ENCODE measurements at regions not wholly inside any gene's neighbourhood (a gene's known extent, or its start where the extent isn't known, plus 50 kb on each side); places are given as distances from the start of the nearest gene placed in this dataset.
"Not testable (repeated sequence)": the region's sequence is repeated elsewhere in the genome, so short reads cannot be mapped to it uniquely, and the experiment has no call there.

GRCh38 chr7:45259966-45260646 lies 102.5 kb downstream of the RAMP3 start:
- peak; percentile 30 to 32 for DNase-seq (ENCODE audit: low read depth in 2 of 2)
- peak; percentile 99 for TF ChIP-seq CTCF (IDR thresholded peaks at IDR 0.05; ENCODE audit: low read depth, low read length)
- H3K4me3 ChIP-seq (replicated peaks in 1 of 2; ENCODE audit: low read depth in 2 of 2, low read length in 2 of 2), result no peak overlapping the region

- no peak overlapping the region for H3K4me3 ChIP-seq (replicated peaks in 1 of 2; ENCODE audit: low read depth in 2 of 2, low read length in 2 of 2)
- TF ChIP-seq CTCF (IDR thresholded peaks at IDR 0.05; ENCODE audit: low read depth, low read length), result no peak
- DNase-seq (ENCODE audit: low read depth in 2 of 2), result peak in 1 of 2 donors; percentile 2
Observed at GRCh38 chr7:45267262-45267661, 109.7 kb downstream of the RAMP3 start.

GRCh38 chr7:45268013-45268412 lies 110.4 kb downstream of the RAMP3 start:
- H3K4me3 ChIP-seq (replicated peaks in 1 of 2; ENCODE audit: low read depth in 2 of 2, low read length in 2 of 2), result no peak overlapping the region
- no peak for TF ChIP-seq CTCF (IDR thresholded peaks at IDR 0.05; ENCODE audit: low read depth, low read length)
- DNase-seq (ENCODE audit: low read depth in 2 of 2), result no peak

- no peak for DNase-seq (ENCODE audit: low read depth in 2 of 2)
- H3K4me3 ChIP-seq (replicated peaks in 1 of 2; ENCODE audit: low read depth in 2 of 2, low read length in 2 of 2), result no peak overlapping the region
- TF ChIP-seq CTCF (IDR thresholded peaks at IDR 0.05; ENCODE audit: low read depth, low read length), result no peak
Observed at GRCh38 chr7:45269192-45269591, 111.6 kb downstream of the RAMP3 start.

GRCh38 chr7:45278763-45279398 lies 121.3 kb downstream of the RAMP3 start:
- no peak overlapping the region for H3K4me3 ChIP-seq (replicated peaks in 1 of 2; ENCODE audit: low read depth in 2 of 2, low read length in 2 of 2)
- no peak for TF ChIP-seq CTCF (IDR thresholded peaks at IDR 0.05; ENCODE audit: low read depth, low read length)
- DNase-seq (ENCODE audit: low read depth in 2 of 2), result no peak

- DNase-seq (ENCODE audit: low read depth in 2 of 2), result not testable (repeated sequence)
Observed at GRCh38 chr7:45289611-45290010, 132.0 kb downstream of the RAMP3 start.

GRCh38 chr7:45290880-45291279 lies 133.3 kb downstream of the RAMP3 start:
- no peak for DNase-seq (ENCODE audit: low read depth in 2 of 2)
- TF ChIP-seq CTCF (IDR thresholded peaks at IDR 0.05; ENCODE audit: low read depth, low read length), result no peak
- no peak overlapping the region for H3K4me3 ChIP-seq (replicated peaks in 1 of 2; ENCODE audit: low read depth in 2 of 2, low read length in 2 of 2)

More at GRCh38 chr7:45289611-45290010, 132.0 kb downstream of the RAMP3 start:
- not testable (repeated sequence) for H3K4me3 ChIP-seq (replicated peaks in 1 of 2; ENCODE audit: low read depth in 2 of 2, low read length in 2 of 2)
